PFSK-1 (cell line): ENCODE measurements at regions not wholly inside any gene's neighbourhood (a gene's known extent, or its start where the extent isn't known, plus 50 kb on each side); places are given as distances from the start of the nearest gene placed in this dataset.

Source experiments
- FOXP2 ChIP-seq: optimal IDR thresholded peaks from 2 replicates; pipeline ENCODE3; 2011; ENCODE audit warnings: borderline replicate concordance, control low read depth, inconsistent platforms; ENCODE audit not compliant: insufficient read depth; ENCODE audit errors: extremely low read length, extremely low read depth
- POLR2AphosphoS5 ChIP-seq: IDR thresholded peaks from 2 replicates; pipeline ENCODE4 v1.6.1; 2012; ENCODE audit warnings: low read depth, mild to moderate bottlenecking, control low read depth, low read length, moderate library complexity
- REST ChIP-seq, 2 experiments: IDR thresholded peaks; 2 replicates each; pipeline versions ENCODE4 v1.6.1 to v1.8.0; 2011 to 2012; ENCODE audit warnings: low read depth in 2 of 2, low read length in 2 of 2, control low read depth in 1 of 2, inconsistent platforms in 1 of 2, mild to moderate bottlenecking in 1 of 2, moderate library complexity in 1 of 2; ENCODE audit not compliant: insufficient read depth in 1 of 2
- SIN3A ChIP-seq: IDR thresholded peaks from 2 replicates; pipeline ENCODE4 v1.6.1; 2012; ENCODE audit warnings: mild to moderate bottlenecking, low read length, moderate library complexity, borderline replicate concordance; ENCODE audit not compliant: insufficient read depth
- TAF1 ChIP-seq: IDR thresholded peaks from 2 replicates; pipeline ENCODE4 v1.6.1; 2012; ENCODE audit warnings: low read length, control low read depth, borderline replicate concordance; ENCODE audit not compliant: insufficient read depth

- TF ChIP-seq FOXP2 (no peak), SIN3A (no peak), POLR2AphosphoS5 (no peak)
Measured at GRCh38 chr2:82391386-82391785, 2067.7 kb downstream of the SUCLG1 start.

- no peak for TF ChIP-seq POLR2AphosphoS5
- TF ChIP-seq FOXP2: no peak
- TF ChIP-seq REST (IDR thresholded peaks at IDR 0.05; ENCODE audit: insufficient read depth in 1 of 2, low read depth in 2 of 2, low read length in 2 of 2): no peak
- TF ChIP-seq SIN3A: no peak
- TF ChIP-seq TAF1: no peak
Measured at GRCh38 chr2:82355622-82356021, 2051.1 kb upstream of the LRRTM1 start.

DNA sequence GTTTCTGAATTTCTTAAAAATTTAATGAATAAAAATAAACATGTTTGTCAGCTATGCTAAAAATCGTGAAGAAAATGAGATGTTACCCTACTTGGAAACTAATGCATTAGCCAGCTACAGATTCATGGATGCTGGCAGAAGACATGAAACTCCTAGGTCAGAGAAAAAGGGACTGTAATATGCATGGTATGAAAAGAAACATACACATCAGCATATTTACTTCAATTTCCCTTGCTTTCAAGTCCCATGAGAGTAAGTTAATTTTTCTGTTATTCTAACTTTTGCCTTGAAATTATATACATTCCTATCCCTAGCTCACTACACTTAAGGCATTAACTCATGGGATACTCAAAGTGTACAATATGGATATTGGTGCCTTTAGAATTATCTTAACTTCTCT, 2041.4 kb upstream of the LRRTM1 start:
- no peak for TF ChIP-seq TAF1
- no peak for TF ChIP-seq POLR2AphosphoS5
- no peak for TF ChIP-seq FOXP2
- no peak for TF ChIP-seq REST (IDR thresholded peaks at IDR 0.05; ENCODE audit: insufficient read depth in 1 of 2, low read depth in 2 of 2, low read length in 2 of 2)
- TF ChIP-seq SIN3A: no peak

DNA sequence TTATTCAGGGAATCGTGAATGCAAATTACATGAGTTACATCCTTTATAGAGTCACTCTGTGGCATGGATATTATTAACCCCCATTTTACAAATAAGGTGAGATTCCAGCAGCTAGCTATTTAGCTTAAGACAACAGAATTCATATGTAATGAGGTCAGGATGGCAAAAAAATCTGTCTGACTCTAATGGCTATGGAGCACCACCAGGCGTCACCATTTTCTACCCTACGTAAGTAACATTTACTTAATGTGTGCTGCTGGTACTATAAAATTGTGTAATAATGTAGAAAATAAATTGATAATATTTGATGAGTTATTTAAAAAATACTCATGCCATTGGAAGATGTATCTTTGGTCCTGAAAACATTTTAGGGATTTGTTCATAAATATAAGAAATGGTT, 2040.1 kb upstream of the LRRTM1 start:
- TF ChIP-seq POLR2AphosphoS5 (no peak), SIN3A (no peak)

DNA sequence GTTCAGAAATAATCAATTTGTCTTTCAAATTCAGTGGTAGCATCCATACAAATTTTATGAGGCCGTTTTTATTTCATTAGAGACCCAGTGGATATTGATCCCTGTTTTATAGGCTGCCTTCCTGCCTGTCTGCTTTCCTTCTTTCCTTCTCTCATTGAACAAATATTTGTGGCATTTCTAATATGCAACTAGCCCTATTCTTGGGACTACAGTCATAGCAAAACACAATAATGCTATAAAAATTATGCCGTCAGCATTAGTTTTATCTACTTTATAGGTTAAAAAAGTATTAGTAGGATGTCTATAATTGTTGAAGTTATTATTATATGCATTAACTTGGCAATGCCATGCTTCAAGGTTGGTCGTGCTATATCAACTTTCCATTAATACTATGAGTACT, 2037.8 kb upstream of the LRRTM1 start:
- TF ChIP-seq POLR2AphosphoS5 (no peak), SIN3A (no peak)

DNA sequence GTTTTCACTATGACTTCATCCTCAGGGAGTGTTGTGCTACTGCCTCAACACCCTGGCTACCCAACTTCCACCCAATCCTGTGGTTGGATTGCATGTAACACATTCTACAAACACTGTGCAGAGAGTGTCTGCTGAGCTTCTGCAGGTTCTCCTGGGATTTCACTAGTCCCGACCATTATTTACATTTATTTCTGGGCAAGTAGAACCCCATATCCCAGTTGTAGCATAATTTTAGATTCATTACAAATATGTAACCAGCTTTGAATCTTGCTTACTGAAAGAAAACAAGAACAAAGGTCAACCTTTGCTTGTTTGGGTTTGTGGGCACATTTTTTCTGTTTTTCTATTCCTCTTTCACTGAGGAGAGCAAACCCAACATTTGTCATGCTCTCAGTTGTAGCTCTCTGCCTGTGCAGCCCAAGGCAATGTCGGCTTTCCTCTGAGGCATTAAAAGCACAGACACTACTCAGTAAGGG, 2036.1 kb upstream of the LRRTM1 start:
- TF ChIP-seq FOXP2: no peak
- no peak for TF ChIP-seq SIN3A
- no peak for TF ChIP-seq REST (IDR thresholded peaks at IDR 0.05; ENCODE audit: insufficient read depth in 1 of 2, low read depth in 2 of 2, low read length in 2 of 2)
- no peak for TF ChIP-seq TAF1
- TF ChIP-seq POLR2AphosphoS5: no peak

- no peak for TF ChIP-seq POLR2AphosphoS5
- TF ChIP-seq TAF1: no peak
- TF ChIP-seq SIN3A: no peak
- TF ChIP-seq FOXP2: no peak
Measured at GRCh38 chr2:82339805-82340204, 2035.3 kb upstream of the LRRTM1 start.
